ENCODE measurements at regions not wholly inside any gene's neighbourhood (a gene's known extent, or its start where the extent isn't known, plus 50 kb on each side); places are given as distances from the start of the nearest gene placed in this dataset.

GRCh38 chr15:67969892-67970291, 84.2 kb upstream of the PIAS1 start:
- H3K27ac ChIP-seq (ENCODE audit: low read depth), result no peak overlapping the region
- DNase-seq (ENCODE audit: low spot score), result no peak
- Mint-ChIP-seq H3K4me1 (peaks cover 18% of the 10 kb centered on the region), H3K27me3 (ENCODE audit: insufficient read depth, low read depth, poor library complexity) (peaks cover 3% of the 10 kb centered on the region), H3K4me3 (no peak overlapping the region), H3K36me3 (ENCODE audit: low read depth) (no peaks in the 10 kb centered on the region), H3K27ac (no peak overlapping the region), H3K9me3 (no peaks in the 10 kb centered on the region)
- no peak for TF ChIP-seq JUNB (IDR thresholded peaks at IDR 0.05; ENCODE audit: unreplicated experiment)
- no peak for TF ChIP-seq EZH2phosphoT487 (IDR thresholded peaks at IDR 0.05; ENCODE audit: unreplicated experiment)
- no peak for TF ChIP-seq STAT1 (IDR thresholded peaks at IDR 0.05; ENCODE audit: unreplicated experiment)
- no peak for TF ChIP-seq CREB1 (CRISPR knock-in tag; IDR thresholded peaks at IDR 0.05; ENCODE audit: low read depth)
- no peak for TF ChIP-seq ETS1 (IDR thresholded peaks at IDR 0.05)
- TF ChIP-seq REST (IDR thresholded peaks at IDR 0.05; ENCODE audit: unreplicated experiment), result no peak
- no peak for TF ChIP-seq EZH2 (IDR thresholded peaks at IDR 0.05; ENCODE audit: low read depth, unreplicated experiment)
- TF ChIP-seq POLR2AphosphoS5 (IDR thresholded peaks at IDR 0.05; ENCODE audit: low read depth), result no peak
- TF ChIP-seq CTCF (conservative IDR thresholded peaks at IDR 0.05; ENCODE audit: low read depth in 2 of 2), result no peak
- no peak for TF ChIP-seq ZNF331 (CRISPR knock-in tag; IDR thresholded peaks at IDR 0.05; ENCODE audit: low read depth)
- TF ChIP-seq ZNF114 (CRISPR knock-in tag; IDR thresholded peaks at IDR 0.05), result no peak
- TF ChIP-seq NANOG (IDR thresholded peaks at IDR 0.05; ENCODE audit: borderline replicate concordance), result no peak
- TF ChIP-seq ZNF462 (CRISPR knock-in tag; IDR thresholded peaks at IDR 0.05), result no peak
- H3K36me3 ChIP-seq (ENCODE audit: insufficient read depth), result no peaks in the 10 kb centered on the region
- no peaks in the 10 kb centered on the region for H4K20me1 ChIP-seq (replicated peaks; ENCODE audit: insufficient read depth)
- peaks cover 15% of the 10 kb centered on the region for H3K4me1 ChIP-seq (ENCODE audit: insufficient read depth)
- no peak overlapping the region for H2AFZ ChIP-seq
- no peak for ATAC-seq
- no peaks in the 10 kb centered on the region for H3K9me2 ChIP-seq (ENCODE audit: insufficient read depth)
- no peaks in the 10 kb centered on the region for H3K27me3 ChIP-seq (ENCODE audit: insufficient read depth)
- H3K79me2 ChIP-seq (replicated peaks; ENCODE audit: insufficient read depth), result no peaks in the 10 kb centered on the region
- H3K4me2 ChIP-seq, result no peak overlapping the region
- H3K4me3 ChIP-seq, result no peak overlapping the region
- H3F3A ChIP-seq (replicated peaks; ENCODE audit: low read depth), result peaks cover 10% of the 10 kb centered on the region
